CD4-positive, alpha-beta T cell treated with Interleukin-2 at 100 ng/mL for 4 hours (primary cell): ENCODE measurements at regions not wholly inside any gene's neighbourhood (a gene's known extent, or its start where the extent isn't known, plus 50 kb on each side); places are given as distances from the start of the nearest gene placed in this dataset.
"Not testable (repeated sequence)": the region's sequence is repeated elsewhere in the genome, so short reads cannot be mapped to it uniquely, and the experiment has no call there.

Source experiments
- DNase-seq: peaks from one replicate; pipeline ENCODE4 v3.0.0-alpha.2; 2020; ENCODE audit warnings: low spot score

DNA sequence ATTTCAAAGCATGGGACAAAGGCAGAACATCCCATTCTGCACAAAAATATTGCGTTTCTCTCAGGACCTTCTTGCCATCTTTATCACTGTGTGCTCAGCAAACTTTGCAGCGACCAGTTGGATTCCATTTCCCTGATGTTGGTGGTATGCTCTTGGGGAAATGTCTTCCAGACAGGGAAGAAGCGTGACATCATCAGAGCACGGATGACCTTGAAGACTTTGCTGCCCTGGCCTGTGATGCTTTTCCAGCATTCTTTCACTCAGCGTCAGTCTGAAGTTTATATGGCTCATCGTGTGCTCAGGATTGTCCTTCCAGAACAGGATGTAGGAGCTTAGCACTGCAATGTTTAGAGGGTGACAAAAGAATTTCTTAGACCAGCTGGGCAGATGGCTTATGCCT is 131.4 kb upstream of the F3 start:
- no peak for DNase-seq

DNA sequence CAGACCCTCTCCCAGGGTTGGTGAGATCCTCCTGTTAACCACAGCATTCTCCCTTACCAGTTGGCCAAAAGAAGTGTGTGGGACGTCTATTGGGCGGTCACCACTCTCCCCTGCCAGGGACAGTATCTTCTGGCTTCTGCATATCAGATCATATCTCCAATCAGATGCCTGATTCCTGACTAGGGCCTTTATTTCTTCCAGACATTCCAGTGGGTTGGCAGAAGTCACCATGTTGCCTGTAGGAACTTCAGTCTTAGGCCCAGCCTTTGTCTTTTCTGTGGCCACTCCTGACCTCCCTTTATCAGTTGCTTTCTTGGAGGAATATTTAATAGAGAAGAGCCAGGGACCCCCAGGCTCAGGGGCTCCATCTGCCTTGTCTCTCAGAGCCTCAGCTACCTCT is 130.4 kb upstream of the F3 start:
- DNase-seq = no peak

DNA sequence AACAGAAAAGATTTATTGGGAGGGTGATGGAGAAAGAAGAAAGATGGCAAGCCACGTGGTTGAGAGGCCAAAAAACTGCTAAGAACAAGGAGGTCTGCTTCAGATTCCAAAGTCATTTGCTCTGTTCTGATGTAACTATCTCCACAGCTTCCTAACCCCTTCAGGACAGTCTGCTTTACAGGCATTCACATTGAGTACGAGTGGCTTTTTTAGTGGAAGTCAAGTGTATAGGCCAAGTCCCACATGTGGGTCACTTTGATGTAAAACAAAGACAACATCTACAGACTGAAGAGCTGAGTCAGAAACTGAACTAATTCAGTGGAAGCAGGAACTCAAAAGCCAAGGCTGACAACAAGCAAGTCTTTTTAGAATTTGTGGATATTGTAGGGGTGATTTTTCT is 128.7 kb upstream of the F3 start:
- no peak for DNase-seq

DNA sequence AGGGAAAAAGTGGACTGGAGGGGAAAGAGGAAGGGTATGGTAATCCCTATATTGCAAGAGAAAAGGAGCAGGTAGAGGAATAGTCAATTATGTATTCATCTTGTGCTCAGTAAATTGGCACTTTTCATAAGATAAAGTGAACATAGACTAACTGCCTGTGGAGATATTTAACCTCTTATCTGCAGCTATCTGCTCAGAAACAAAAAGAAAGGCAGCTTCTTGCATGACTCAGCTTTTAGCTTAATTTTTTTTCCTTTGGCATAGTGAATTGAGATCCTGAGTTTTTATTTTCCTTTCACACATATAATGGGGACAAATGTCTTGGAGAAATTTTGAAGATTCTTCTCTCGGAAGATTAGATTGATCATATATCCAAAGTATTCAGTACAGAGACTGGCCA is 127.6 kb upstream of the F3 start:
- DNase-seq = no peak

DNA sequence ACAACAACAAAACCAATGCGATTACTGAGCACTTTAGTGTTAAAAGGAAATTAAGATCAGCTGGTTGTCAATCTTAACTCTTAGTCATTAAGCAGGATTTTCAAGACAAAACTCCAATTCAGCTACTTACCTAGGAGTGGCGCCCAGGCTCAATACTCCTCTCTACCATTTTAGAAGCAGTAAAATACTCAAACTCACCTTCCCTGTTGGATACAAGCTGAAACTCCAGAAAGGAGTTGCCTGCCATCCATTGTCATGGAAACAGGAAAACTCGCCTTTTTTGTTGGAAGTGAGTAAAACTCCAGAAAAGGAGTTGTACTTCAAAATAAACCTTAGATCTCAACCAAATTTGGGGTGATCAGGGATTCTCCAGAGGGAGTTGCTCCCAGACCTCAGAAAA is 127.0 kb upstream of the F3 start:
- DNase-seq = no peak

DNA sequence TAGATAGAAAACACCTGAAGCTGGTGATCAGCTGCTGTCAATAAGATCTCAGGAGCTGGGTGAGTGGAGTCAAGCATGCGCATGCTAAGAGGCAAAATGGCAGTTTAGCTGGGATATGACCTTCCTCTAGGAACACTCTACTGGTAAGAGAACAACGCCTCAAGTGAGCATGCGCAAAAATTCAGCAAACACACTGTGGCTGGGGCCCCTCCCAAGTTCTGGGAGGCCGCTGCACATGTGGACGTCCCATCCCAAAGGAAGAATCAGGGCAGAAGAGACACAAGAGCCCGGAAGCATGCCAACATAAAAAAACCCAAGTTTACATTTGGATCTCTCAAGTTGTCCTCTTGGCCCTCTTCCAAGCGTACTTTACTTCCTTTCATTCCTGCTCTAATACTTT is 126.3 kb upstream of the F3 start:
- no peak for DNase-seq

DNA sequence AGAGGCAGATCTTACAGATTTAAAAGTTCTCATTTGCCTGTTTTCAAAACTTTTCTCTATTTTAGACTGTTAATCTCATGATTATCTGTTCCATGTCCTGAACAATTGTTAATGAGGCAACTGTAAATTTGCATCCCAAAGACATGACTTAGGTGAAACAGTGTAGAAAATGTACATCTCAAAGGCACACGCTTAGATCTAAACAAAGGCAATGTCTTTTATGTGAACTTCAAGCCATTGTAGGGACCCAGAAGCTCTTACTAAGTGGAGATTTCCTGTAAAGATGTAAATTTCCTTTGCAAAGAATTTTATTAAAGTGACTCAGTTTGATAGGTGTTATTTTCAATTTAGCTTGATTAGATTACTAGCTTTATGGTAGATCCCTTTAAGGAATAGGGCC is 125.2 kb upstream of the F3 start:
- DNase-seq = no peak

DNA sequence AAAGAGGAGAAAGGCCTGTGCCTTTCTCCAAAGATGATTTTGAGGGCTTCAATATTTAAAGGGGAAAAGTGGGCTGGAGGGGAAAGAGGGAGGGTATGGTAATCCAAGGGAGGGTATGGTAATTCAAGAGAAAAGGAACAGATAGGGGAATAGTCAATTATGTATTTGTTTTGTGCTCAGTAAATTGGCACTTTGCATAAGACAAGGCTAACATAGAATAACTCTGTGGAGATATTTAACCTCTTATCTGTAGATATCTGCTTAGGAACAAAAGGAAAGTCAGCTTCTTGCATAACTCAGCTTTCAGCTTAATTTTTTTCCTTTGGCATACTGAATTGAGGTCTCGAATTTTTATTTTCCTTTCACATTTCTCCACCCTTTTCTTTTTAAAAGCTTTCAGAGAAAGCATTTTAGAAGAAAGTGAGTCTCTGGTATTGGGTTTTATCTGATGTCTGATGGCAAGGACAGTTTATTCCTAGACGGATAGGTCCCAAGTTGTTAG is 119.9 kb upstream of the F3 start:
- DNase-seq = no peak

DNA sequence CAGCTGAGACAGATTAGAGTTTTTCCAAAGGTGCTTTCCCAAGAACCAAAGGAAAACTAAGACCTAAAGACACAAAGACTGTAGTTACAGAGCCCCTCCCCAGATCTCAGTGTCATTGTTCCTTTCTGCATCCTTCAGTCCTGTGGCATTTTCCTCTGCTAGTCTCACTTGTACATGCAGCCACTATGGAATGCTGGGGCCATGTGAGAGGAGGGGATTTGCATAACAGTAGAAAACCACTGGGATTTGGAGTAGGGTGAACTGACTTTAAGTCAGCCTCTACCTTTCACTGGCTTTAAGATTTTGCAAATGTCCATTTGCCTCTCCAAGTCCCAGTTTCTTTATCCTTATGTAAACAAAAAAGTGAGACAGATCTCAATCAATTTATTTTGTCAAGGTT is 119.4 kb upstream of the F3 start:
- no peak for DNase-seq

DNA sequence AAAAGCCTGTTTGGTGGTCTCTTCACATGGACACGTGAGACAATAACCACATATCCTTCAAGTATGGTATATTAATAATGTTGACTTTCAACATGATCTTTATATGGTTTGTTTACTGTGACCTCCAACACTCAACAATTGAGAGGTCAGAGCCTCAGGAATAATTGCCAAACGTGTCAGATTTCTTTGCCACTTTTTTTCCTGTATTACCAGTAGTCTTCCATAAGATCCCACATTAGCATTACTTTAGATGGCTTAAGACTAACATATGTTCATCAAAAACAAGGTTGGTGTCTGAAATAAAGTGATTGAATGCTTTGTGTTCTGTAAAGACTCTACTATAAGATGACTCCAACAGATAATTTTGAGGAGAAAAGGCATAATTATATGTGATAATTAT is 118.7 kb upstream of the F3 start:
- no peak for DNase-seq

DNA sequence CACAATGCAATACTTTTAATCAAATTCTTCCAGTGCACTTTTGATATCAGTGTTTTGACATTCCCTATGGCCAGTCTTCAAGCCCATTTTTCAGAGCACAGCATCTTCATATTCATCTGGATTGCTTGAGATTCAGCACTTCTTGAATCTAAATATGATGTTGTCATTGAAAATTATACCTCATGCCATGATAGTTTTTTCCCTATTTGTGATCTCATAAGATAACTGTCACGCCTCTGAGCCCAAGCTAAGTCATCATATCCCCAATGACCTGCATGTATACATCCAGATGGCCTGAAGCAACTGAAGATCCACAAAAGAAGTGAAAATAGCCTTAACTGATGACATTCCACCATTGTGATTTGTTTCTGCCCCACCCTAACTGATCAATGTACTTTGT is 117.6 kb upstream of the F3 start:
- not testable (repeated sequence) for DNase-seq

DNA sequence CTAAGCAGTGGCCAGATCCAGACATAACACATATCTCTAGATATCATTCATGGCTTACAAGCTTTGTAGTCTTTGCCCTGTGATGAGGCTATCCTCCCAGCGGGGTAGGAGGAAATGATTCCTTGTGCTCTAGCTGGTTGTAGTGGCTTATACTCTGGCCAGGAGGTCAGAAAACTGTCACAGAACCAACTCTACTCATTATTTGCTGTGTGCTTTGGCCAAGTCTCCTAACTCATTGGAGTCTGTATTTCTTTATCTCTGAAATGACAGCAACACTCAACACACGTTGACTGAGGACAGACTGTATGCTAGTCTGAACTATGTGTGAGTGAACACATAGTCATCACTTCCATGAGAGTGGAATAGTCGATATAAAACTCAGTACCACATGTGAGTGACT is 116.7 kb upstream of the F3 start:
- no peak for DNase-seq

DNA sequence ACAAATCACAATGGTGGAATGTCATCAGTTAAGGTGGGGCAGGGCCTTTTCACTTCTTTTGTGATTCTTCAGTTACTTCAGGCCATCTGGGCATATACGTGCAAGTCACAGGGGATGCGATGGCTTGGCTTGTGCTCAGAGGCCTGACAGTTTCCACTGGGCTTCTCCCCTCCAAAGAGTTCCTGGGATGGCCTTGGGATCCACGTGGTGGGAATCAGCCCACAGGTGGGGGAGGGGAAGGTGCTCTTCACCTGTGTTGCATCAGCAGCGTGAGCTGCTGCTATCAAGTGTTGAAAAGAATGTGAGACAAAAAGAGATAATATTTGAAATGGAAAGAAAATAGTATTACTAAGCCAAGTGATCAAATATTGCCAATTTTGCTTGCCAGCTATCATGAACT is 116.2 kb upstream of the F3 start:
- DNase-seq = not testable (repeated sequence)

DNA sequence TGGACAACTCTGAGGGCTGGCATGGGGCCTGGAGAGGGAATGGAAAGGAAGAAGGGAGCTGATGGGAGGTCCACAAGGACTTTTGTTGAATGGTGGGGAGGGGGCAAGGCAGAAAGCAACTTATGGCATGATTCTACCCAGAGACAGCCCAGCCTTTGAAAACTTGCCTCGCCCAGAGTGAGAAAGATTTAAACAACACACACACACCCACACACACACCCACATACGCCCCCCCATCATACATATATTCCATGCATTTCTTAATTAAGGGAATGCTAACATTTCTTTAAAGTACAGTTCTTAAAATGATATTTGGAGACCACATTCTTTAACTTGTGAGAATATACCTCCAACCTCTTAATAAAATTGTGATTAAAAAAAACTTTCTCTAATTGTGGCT is 115.4 kb upstream of the F3 start:
- DNase-seq = no peak

DNA sequence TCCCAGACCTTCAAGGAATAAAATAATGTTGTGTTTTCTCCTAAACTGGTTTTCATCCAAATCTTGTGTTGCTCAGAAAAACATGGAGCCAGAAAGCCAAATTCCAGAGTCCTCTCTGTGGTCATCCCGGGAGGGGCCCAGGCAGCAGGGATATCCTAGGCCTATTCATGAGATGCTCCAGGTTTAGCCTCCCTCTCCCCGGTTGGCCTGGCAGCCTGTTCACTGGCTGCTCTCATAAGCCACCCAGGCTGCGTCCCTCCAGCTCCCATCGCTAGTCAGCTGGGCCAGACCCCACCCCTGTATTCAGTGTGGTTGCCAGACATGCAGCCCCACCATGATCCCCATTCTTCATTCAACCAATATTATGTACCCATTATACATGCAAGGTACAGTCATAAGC is 113.4 kb upstream of the F3 start:
- DNase-seq = no peak

DNA sequence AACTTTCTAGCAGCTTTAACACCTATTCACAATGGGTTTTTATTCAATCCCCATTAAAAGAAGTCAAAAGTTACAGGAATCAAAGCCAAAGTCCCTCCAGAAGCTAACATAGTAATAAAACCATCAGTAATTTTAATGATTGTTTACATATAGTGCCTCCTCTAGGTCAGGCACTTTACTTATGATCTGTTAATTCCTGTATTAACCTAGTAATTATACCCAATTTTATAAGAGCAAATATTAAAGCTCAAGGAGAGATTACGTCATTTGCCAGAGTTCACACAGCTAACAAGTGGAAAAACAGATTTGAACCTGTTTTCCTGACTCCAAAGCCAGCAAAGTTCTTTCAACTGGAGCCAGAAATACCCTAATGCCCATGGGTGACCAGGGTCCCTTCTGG is 112.9 kb upstream of the F3 start:
- no peak for DNase-seq

DNA sequence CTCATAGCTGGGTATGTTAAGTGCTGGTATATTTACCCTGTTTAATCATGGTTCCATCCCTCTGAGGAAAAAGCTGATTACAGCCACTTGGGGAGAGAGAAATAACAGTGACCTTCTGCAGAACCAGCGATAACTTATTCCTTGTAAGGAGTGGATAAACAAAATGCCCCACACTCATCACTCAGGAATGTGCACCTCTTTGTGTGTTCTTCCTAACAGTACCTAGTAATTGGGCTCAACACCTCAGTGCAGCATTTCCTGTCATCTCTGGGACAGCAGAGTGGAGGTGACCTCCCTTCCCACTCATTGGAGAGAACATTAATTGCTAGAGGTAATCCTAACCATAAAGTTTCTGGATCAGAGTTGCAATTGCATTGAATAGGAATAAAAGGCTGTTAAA is 112.5 kb upstream of the F3 start:
- no peak for DNase-seq

DNA sequence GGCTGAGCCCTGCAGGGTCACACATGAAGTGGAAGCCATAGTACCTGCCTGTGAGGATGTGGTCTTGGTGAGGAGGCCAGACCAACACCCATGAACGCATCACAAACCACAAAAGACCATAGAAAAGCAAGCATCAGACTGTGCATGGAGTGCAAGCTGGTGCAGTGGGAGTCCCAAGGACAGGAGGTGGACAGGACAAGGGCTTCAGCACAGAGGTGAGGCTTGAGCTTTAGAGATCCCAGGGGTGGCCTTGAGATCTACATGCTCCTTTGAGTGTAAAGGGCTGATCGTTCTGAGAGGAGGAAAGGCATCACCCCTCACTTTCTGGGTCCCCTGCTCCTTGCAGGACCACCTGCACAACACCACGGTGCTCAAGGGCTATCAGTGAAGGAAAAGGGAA is 111.9 kb upstream of the F3 start:
- no peak for DNase-seq

DNA sequence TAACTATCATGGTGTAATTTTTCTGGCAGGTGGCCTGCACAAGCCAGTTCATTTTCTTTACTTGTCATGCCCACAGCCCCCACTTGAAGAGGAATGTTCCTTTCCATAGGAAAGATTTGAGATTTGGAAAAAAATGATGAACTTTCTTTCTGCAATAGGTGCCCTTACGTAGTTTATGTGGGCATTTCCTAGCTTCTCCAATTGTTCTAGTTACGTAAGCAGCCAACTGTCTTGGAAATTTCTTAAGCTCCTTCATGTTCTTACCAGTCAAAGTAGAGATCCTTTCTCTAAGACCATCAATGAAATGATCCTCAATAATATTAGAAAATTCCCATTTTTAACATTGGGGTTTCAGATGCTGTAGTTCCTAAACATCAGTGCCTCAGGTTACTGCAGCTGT is 109.5 kb upstream of the F3 start:
- DNase-seq = no peak

DNA sequence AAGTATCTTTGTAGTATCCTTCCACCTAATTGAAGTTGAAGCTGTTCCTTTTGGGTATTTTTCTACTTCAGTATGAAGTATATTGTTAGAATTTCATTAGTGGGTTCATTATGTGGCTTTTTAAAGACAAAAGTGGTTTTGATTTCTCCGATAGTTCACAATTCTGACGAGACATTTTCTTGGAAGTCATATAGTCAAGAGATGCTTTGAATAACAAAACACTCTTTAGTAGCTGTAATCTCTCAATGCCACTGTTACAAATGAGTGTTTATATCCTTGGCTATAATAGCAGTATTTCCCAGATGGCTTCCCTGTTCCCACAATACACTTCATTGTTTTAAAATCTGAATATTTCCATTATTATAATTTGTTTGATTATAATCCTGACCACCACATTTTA is 108.7 kb upstream of the F3 start:
- no peak for DNase-seq

DNA sequence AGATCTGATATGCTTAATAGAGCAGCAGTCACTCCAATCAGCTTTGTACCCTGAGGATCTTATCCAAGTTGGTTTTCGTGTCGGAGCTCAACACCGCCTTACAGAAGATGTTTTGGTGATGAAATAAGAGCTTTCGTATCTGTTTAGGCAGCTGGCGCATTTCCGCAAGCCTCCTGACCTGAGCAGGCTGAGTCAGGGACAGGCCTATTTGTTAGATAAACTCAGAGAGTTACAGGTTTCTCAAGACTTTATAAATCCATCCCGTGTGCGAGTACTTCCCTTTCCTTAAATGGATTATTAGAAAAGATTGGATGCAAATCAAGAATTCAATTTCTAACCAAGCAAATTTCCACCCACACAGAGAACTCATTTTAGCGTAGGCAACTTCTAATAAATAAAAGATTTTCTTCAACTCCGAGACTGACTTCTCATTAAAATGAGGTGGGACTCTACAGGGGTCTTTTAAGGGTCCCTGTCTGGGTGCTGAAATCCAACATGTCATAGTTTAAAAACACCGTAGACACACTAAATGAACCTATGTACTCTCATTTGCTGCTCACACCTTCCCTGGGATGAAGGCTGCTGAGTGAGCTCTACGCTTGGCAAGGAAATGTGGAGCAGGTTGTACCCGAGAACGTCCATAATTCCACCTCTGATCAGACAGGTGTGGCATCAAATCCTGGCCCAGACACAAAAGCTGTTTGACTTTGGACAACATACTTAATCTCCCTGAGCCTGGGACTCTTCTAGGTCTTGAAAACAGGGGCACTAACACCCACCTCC is 106.9 kb upstream of the F3 start:
- no peak for DNase-seq

DNA sequence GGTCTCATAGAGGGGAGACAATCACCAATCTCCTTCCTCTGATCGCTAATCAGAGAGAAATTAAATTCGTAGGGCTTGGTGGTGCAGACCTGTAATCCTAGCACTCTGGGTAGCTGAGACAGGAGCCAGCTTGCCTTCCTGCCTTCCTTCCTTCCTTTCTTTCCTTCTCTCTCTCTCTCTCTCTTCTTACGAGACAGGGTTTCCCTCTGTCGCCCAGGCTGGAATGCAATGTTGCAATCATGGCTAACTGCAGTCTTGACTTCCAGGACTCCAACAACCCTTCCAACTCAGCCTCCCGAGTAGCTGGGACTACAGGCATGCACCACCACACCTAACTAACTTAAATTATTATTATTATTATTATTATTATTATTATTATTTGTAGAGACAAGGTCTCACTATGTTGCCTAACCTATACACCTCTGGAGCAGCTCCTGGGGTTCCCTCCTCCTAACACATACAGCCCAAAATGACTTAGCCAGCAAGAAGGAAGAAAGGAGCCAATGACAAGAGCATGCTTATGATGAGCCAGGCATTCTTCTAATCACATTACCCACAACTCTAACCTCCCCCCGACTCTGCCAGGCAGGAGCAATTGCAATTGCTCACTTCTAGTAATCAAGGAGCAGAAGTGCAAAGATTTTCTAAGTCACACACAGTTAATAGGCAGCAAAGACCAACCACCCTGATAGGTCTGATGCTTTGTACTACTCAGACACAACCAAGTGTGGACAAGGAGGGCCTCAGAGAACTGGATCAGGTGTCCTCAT is 105.4 kb upstream of the F3 start:
- DNase-seq = no peak

DNA sequence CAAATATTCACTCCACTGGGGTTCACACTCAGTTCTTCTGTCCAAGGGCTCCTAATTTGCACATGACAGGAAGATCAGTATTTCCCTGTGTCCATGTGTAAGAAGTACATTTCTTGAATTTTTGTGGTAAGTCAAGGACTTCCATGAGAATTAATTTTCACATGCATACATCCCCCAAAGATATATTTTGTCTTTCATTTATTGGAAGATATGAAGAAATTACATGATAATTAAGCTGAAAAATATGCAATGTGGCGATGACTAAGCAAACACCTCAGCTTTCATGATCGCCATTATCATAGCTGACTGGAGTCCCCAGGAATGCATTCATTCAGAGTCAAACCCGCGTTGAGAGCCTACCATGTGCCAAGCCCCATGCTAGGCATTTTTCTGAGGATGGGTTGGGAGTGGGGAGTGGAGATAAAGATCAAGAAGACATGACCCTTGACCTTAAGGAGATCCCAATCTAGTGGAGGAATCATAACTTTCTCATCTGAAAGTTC is 104.6 kb upstream of the F3 start:
- no peak for DNase-seq

DNA sequence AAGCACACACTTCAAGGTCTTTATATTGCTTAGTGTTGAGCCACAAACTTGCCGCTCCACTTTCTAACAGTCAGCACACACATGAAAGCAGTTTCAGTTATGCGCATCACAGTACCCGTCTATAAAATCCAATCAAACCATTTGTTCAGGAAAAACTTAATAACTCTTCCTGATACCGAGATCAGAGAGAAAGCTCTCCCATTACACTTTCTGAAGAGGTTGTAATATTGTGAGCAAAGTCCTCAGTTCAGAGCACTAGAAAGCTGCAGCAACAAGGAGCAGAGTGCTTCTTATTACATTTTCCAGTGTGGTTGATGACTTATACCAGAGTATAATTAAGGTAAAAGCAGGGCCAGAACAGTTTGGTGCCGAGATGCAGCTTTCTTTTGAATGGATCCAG is 102.8 kb upstream of the F3 start:
- no peak for DNase-seq
